22Rv1 (cell line): ENCODE measurements at regions not wholly inside any gene's neighbourhood (a gene's known extent, or its start where the extent isn't known, plus 50 kb on each side); places are given as distances from the start of the nearest gene placed in this dataset.

Source experiments
- CTCF ChIP-seq: fragments of 450-650 bp; IDR thresholded peaks from 2 replicates; pipeline ENCODE4 v1.5.1; 2017; ENCODE audit warnings: mild to moderate bottlenecking
- ZFX ChIP-seq: fragments of 450-650 bp; IDR thresholded peaks from 2 replicates; pipeline ENCODE4 v1.6.1; 2017; ENCODE audit warnings: antibody characterized with exemption, borderline replicate concordance

- TF ChIP-seq CTCF (no peak), ZFX (no peak)
Measured at GRCh38 chr13:80721689-80722088, 380.8 kb upstream of the SPRY2 start.
